Lower leg skin (tissue), 4 donors: ENCODE measurements at regions not wholly inside any gene's neighbourhood (a gene's known extent, or its start where the extent isn't known, plus 50 kb on each side); places are given as distances from the start of the nearest gene placed in this dataset.
A peak's percentile ranks its signal among the peaks of the same experiment; 100 is the strongest.

Experiments
- DNase-seq, 2 donors: peaks; one replicate each; pipeline ENCODE4 v3.0.0-alpha.2; 2019; ENCODE audit warnings: low spot score in 2 of 2
- H3K4me3 ChIP-seq: fragments of 200-600 bp; sonication (generic); 2 replicates; pipeline ENCODE4 v1.5.1; 2017; ENCODE audit warnings: mild to moderate bottlenecking, low read depth; ENCODE audit not compliant: poor library complexity, severe bottlenecking
- CTCF ChIP-seq, 3 donors: fragments of 450-650 bp; IDR thresholded peaks; one replicate each; pipeline ENCODE4 v1.5.1; 2016; ENCODE audit warnings: antibody characterized with exemption in 3 of 3, mild to moderate bottlenecking in 3 of 3, moderate library complexity in 2 of 3
- POLR2A ChIP-seq, 2 donors: fragments of 450-650 bp; IDR thresholded peaks; one replicate each; pipeline ENCODE4 v1.6.1; 2016 to 2017; ENCODE audit warnings: antibody characterized with exemption in 2 of 2, mild to moderate bottlenecking in 1 of 2, moderate library complexity in 1 of 2
- WGBS, 2 donors: methylation state at CpG; one replicate each; pipeline ENCODE4 v1.1.5; 2018; 5-methylcytosine and 5-hydroxymethylcytosine counted together
- intact Hi-C: fragments of 100-400 bp; cut with DNase I; formaldehyde crosslinking; loops from one replicate; pipeline ENCODE4 v1.15.0; 2023; ENCODE audit warnings: low total_unique reads

GRCh38 chr17:77422748-77423113, 282.0 kb downstream of the SEC14L1 start:
- WGBS, 2 donors, result 74% methylated on average over 4 of the region's 4 CpGs
- intact Hi-C loops, result no loop called here
- DNase-seq, result no peak
- TF ChIP-seq CTCF (IDR thresholded peaks at IDR 0.05) (no peak), POLR2A (IDR thresholded peaks at IDR 0.05) (no peak)
- no peak overlapping the region for H3K4me3 ChIP-seq

GRCh38 chr17:77423589-77424451, 283.1 kb downstream of the SEC14L1 start:
- intact Hi-C loops, result no loop called here
- 31 to 49% methylated on average over 28 to 31 of the region's 31 CpGs for WGBS, 2 donors
- DNase-seq, result peak; percentile 89 to 97
- H3K4me3 ChIP-seq, result no peak overlapping the region
- TF ChIP-seq POLR2A (IDR thresholded peaks at IDR 0.05) (no peak), CTCF (IDR thresholded peaks at IDR 0.05) (no peak)

GRCh38 chr17:77424585-77425344, 284.0 kb downstream of the SEC14L1 start:
- H3K4me3 ChIP-seq, result no peak overlapping the region
- WGBS, 2 donors, result 29 to 41% methylated on average over 11 to 12 of the region's 21 CpGs
- peak; percentile 83 to 97 for DNase-seq
- TF ChIP-seq CTCF (IDR thresholded peaks at IDR 0.05) (no peak), POLR2A (IDR thresholded peaks at IDR 0.05) (no peak)
- intact Hi-C loops, result no loop called here

- 75 to 82% methylated on average over 3 to 5 of the region's 9 CpGs for WGBS, 2 donors
- H3K4me3 ChIP-seq, result no peak overlapping the region
- no peak for DNase-seq
- TF ChIP-seq CTCF (IDR thresholded peaks at IDR 0.05), result no peak
- TF ChIP-seq POLR2A (IDR thresholded peaks at IDR 0.05), result no peak
- intact Hi-C loops, result no loop called here
Measured at GRCh38 chr17:77425348-77425747, 284.6 kb downstream of the SEC14L1 start.

GRCh38 chr17:77425791-77426641, 285.2 kb downstream of the SEC14L1 start:
- DNase-seq, result no peak
- intact Hi-C loops, result no loop called here
- TF ChIP-seq CTCF (IDR thresholded peaks at IDR 0.05) (no peak), POLR2A (IDR thresholded peaks at IDR 0.05) (no peak)
- H3K4me3 ChIP-seq, result no peak overlapping the region
- WGBS, 2 donors, result 47 to 49% methylated on average over 12 to 17 of the region's 23 CpGs
